ENCODE measurements at regions not wholly inside any gene's neighbourhood (a gene's known extent, or its start where the extent isn't known, plus 50 kb on each side); places are given as distances from the start of the nearest gene placed in this dataset.

DNA sequence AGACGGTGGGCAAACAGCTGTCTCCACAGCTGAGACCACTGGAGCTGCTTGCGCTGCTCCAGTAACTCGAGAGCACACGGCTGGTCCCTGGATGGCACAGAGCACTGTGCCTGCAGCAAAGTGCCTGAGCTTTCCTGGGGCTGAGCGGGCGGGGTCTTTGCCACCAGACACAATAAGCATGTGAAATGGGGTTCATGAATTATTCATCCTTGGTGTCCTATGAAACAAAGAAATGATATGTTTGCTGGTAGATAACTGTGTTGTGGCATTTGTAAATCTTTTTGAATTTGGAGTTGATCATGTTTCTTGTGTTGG, 151.7 kb upstream of the MPDZ start:
- no peak for DNase-seq

GRCh38 chr9:13430368-13431221, 151.1 kb upstream of the MPDZ start:
- no peak for DNase-seq

- no peak for DNase-seq
These were observed 150.1 kb upstream of the MPDZ start for GRCh38 chr9:13429301-13430190.

DNA sequence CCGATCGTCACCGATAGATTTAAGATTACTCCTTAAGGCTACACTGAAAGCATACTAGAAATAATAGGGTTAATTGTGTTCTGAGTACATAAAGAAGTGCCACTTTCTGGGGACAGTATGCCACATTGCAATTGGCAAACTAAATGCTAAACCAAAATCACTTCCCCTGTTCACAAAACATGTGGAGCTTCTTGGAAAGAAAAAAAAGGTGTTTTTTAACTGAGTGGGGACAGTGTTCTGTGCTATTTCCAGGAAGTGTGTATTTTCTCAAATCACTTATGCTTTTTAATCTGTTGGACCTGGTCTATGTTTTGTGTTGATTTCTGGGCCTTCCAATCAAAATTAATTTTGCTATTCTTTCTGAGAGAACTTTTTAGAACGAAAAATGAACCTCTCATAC, 149.3 kb upstream of the MPDZ start:
- DNase-seq = no peak

GRCh38 chr9:13427587-13427986, 148.1 kb upstream of the MPDZ start:
- no peak for DNase-seq

- no peak for DNase-seq
These were observed 147.1 kb upstream of the MPDZ start for GRCh38 chr9:13426606-13427005.

DNA sequence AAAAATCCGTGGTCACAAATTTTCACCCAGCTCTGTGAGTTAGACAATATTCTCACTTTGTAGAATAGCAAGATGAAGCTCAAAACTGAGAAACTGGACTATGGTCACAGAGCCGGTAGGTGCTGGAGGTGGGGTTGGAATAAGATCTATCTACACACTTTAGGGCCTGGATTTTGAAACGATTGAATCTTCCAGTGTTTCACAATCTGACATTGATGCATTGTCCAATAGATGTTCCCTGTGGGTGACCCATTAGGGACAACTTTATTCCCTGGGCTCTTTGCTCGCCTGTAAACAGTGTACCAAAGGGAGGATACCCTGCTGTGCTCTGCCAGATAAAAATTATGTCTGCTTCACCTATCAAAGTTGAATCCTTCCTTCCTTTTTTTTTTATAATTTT, 145.4 kb upstream of the MPDZ start:
- no peak for DNase-seq

- no peak for DNase-seq
These were observed 144.7 kb upstream of the MPDZ start for GRCh38 chr9:13424204-13424603.

- DNase-seq = no peak
These were observed 134.9 kb upstream of the MPDZ start for GRCh38 chr9:13414349-13414748.

DNA sequence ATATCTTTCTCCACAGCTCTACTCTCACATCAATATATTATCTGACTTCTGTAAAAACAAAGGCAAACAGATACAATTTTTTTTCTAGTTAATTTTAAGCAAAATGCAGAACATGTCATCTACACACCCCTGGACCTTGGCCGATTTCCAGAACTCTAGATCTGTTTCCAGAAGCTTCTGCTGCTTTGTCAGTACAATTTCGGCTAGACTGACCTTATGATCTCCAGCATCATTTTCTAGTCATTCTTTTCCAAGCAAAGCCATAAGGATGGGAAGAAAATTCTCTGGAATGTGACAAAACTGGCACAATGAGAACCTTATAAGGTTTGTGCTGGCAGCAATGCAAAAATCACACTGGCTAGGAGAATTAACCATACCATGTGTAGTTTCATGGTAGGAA, 132.8 kb upstream of the MPDZ start:
- no peak for DNase-seq

- no peak for DNase-seq
These were observed 132.3 kb upstream of the MPDZ start for GRCh38 chr9:13411791-13412190.

GRCh38 chr9:13410566-13411031, 131.1 kb upstream of the MPDZ start:
- no peak for DNase-seq

GRCh38 chr9:13397661-13398060, 118.2 kb upstream of the MPDZ start:
- no peak for DNase-seq

DNA sequence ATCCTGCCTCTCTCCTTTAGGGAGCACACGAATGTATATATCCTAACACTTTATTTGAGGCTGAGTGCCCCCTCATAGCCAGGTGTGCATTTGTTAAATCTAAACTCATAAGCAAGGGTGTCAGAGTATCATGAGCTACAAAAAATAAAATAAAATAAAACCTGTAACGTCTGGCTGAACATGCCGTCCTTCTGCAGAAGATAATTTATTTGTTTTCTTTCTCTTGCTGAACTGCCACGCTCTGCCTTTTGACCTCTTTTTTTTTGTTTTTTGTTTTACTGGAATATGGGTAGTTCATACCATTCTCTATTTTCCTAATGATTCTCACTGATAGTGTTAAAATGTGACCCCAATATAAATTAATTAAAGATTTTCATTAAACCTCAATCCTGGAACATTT, 117.7 kb upstream of the MPDZ start:
- no peak for DNase-seq

DNA sequence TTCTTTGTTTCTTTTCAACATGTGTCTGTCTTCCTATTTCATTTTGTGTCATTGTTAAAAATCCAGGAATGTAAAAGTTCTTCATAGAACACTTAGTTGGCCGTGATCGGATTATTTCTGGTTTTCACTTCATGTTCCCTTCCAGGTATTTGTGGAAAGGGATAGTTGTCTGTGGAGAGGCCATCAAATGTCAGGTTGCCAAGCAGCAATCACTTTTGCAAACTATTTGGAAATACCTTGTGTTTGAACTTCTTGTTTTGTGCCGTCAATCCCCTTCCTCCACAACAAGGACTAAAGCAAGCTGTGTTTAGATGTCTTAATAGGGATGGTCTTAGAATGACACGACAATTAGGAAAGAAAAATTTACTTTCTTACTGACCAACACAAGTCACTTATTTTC, 116.9 kb upstream of the MPDZ start:
- DNase-seq = no peak

GRCh38 chr9:13395156-13395555, 115.7 kb upstream of the MPDZ start:
- no peak for DNase-seq

DNA sequence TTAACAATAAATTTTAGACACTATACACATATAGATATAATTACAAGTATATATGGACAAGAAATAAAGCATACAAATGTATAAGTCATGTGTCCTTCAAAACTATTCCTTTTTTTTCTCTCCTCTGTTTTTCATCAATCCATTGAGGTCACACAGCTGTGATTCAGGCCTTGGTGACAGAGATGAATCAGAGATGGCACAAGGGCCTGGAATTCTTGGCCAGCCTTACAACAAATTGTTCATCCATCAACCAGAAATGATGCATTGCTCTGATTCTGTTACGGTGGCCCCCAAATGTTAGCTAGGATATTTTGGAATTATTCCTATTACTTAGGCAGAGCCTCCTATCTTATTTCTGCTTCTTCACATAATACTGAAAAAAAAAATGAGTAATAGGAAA, 108.7 kb upstream of the MPDZ start:
- DNase-seq = no peak

GRCh38 chr9:13387734-13388067, 108.2 kb upstream of the MPDZ start:
- no peak for DNase-seq

DNA sequence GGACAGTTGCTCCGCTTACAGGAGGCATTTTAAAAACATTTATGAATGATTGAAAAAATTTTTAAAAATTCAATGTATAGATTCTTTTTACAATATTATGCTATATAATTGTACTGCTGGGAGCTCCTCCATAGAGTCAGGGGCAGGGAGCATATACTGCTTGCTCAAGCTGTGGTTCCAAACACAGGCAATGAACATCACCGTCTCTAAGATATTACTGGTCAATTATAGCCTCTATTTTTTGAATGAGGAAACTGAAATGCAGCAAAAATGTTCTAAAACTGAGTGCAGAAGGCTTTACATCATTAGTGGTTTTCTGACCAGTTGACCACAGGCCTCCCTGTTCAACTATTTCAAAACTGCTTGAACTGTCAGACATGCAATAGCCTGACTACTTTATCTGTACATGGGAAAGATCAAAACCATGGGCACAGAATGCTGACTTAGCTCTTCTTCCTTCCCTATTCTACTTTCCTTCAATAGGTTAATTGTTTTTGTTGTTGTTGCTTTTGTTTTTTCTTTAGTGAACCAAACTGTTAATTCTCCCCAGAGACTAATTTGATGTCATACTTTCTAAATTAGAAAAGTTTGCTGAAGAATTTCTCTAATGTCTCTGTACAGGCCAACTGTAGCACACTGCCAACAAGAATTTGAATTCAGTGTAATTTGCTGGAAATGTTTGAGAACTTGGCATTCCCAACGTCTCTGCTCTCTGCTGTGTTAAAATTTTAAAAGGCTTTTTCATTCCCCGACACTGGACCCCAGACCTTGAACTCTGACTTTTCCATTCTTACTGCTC, 107.6 kb upstream of the MPDZ start:
- DNase-seq = no peak

DNA sequence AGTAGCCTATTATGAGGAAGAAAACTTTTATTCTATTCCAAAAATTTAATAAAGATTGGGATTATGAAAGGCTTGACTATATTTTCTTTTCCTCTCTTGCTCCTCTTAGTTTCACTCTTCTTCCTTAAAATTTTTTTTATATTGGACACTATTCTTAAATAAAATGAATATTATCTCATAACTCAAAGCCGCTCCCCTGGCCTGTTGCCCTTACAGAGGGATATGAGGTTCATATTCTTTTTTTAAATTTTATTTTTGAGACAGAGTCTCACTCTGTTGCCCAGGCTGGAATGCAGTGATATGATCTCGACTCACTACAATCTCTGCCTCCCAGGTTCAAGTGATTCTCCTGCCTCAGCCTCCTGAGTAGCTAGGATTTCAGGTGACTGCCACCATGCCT, 106.8 kb upstream of the MPDZ start:
- DNase-seq = no peak

DNA sequence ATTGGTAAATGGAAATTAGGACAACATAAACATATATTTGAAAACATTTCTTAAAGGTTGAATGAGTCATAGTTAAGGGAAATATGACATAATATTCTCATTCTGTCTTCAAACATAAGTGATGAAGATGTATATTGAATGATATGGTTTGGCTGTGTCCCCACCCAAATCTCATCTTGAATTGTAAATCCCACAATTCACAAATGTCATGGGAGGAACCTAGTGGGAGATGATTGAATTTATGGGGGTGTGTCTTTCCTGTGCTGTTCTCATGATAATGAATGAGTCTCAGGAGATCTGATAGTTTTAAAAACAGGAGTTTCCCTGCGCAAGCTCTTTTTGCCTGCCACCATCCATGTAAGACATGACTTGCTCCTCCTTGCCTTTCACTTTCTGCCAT, 104.4 kb upstream of the MPDZ start:
- no peak for DNase-seq

GRCh38 chr9:13383216-13383615, 103.7 kb upstream of the MPDZ start:
- DNase-seq = no peak

DNA sequence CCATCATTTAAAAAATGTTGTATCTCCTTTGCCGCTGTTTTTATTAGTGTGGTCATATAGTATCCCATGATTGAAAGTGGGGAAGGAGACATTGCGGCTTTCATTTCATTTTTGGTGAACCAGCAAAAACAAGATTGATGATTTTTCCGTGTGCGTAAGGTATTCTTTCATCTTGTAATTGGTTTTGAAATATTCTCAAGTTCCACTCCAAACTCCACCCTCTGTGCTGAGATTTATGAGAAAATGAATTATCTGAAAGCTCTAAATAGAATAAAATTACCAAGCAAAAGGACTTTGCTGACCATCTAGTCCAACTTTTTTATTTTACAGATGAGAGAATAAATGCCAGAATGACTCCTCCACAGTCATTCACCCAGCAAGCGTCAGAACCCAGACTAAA, 103.1 kb upstream of the MPDZ start:
- DNase-seq = no peak

- no peak for DNase-seq
These were observed 101.4 kb upstream of the MPDZ start for GRCh38 chr9:13380903-13381302.
